ENCODE measurements at regions not wholly inside any gene's neighbourhood (a gene's known extent, or its start where the extent isn't known, plus 50 kb on each side); places are given as distances from the start of the nearest gene placed in this dataset.

DNA sequence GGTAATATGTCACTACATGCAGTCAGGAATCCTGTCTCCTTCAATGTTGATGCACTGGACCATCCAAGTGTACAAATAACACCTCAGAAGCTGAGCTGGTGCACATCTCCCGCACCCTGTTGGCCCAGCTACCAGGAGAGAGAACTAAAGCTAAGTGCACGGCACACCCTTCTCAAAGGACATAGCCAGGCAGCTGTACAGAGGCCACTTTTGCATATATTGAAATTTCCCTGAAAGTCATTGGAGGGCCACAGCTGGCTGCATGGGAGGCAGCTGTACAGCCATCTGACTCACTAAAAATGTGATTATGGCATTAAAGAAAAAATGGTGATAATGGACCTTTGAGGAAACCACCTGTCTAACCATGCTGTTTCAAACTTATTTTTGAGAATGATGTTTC lies 441.7 kb downstream of the CBLN2 start:
- Mint-ChIP-seq H3K27ac (no peak overlapping the region), H3K4me3 (no peak overlapping the region), H3K36me3 (ENCODE audit: low read depth) (no peaks in the 10 kb centered on the region), H3K27me3 (ENCODE audit: low read depth) (no peaks in the 10 kb centered on the region), H3K9me3 (no peaks in the 10 kb centered on the region), H3K4me1 (ENCODE audit: low read depth) (no peaks in the 10 kb centered on the region)
- no peak for DNase-seq
- intact Hi-C loops (cut with micrococcal nuclease), result no loop called here
- CTCF ChIA-PET, result no interaction called here

DNA sequence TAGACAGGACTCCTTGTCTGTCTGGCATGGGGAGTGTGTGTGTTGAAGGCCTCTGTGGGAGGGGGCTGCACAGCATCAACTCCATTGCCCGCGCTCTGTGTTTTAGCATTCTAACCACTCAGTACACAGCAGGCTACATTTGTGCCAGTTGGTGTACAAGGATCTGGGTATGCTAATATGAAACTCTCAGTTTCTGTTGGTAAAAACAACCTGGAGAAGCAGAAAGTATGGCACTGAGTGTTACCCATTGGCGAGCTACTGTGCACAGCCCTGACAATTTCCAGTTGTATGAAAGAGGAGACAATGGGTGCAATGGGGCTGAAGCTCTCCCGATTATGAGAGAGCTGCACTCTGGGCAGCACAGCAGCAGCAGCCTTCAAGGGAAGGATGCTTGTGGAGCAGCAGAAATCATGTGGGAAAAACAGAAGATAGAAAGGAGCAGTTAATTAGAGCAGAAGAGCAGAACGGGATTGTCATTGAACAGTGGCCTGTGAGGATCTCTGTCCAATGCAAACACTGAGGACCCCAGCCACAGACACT lies 443.6 kb downstream of the CBLN2 start:
- Mint-ChIP-seq H3K4me1 (ENCODE audit: low read depth) (no peaks in the 10 kb centered on the region), H3K4me3 (no peak overlapping the region), H3K36me3 (ENCODE audit: low read depth) (no peaks in the 10 kb centered on the region), H3K27me3 (ENCODE audit: low read depth) (no peaks in the 10 kb centered on the region), H3K9me3 (no peaks in the 10 kb centered on the region), H3K27ac (no peak overlapping the region)
- intact Hi-C loops (cut with micrococcal nuclease), result no loop called here
- no peak for DNase-seq
- CTCF ChIA-PET, result no interaction called here

DNA sequence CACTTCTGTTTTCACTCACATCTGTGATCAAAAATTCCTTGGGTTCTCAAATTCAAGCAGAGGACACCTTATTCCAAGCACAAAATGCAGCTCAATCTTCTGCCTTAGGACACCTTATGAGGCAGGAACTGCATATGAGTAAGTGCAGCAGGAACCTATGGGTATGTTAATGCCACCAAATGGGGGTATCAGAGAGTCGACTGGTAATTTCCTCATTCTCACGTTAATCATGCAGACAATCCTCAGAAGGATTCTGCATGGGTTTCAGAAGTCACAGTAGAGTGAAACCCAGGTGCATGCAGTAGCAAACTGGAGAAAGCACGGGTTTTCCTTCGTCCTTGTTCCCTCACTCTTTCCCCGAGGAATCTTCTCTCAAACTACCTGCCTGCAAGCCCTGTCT lies 452.8 kb downstream of the CBLN2 start:
- H3K9me3 Mint-ChIP-seq, result peaks cover 1% of the 10 kb centered on the region
- no peak for DNase-seq
- CTCF ChIA-PET, result no interaction called here
- intact Hi-C loops (cut with micrococcal nuclease), result no loop called here
- no peak overlapping the region for H3K27ac Mint-ChIP-seq
- H3K36me3 Mint-ChIP-seq (ENCODE audit: low read depth), result no peaks in the 10 kb centered on the region
- no peak overlapping the region for H3K4me3 Mint-ChIP-seq
- peaks cover 2% of the 10 kb centered on the region for H3K27me3 Mint-ChIP-seq (ENCODE audit: low read depth)
- peaks cover 2% of the 10 kb centered on the region for H3K4me1 Mint-ChIP-seq (ENCODE audit: low read depth)

DNA sequence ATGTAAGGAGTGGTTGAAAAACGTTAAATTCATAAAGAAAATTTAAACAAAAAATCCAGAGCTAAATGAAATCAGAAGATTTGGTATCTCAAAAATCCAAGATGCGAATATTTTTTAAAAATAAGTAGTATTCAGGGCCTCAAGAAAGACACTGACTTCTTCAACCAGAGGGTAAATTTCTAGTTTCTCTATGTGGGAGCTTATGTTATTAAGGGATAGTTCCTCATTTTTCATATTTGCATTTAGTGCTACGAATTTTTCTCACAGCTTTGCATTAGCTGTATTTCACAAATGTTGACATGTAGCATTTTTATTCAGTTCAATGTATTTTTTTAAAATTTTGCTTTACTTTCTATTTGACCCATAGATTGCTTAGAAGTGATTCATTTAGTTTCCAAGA lies 454.7 kb downstream of the CBLN2 start:
- H3K36me3 Mint-ChIP-seq (ENCODE audit: low read depth), result no peaks in the 10 kb centered on the region
- no peak overlapping the region for H3K27ac Mint-ChIP-seq
- peaks cover 2% of the 10 kb centered on the region for H3K4me1 Mint-ChIP-seq (ENCODE audit: low read depth)
- peaks cover 2% of the 10 kb centered on the region for H3K27me3 Mint-ChIP-seq (ENCODE audit: low read depth)
- CTCF ChIA-PET, result interaction anchor here (0.5 kb wide), 1 partner anchor 455 kb away, joined by 3 read pairs; the partner anchor contains the start of gene CBLN2
- DNase-seq, result no peak
- intact Hi-C loops (cut with micrococcal nuclease), result loop anchor here (5.0 to 10.0 kb wide), 3 partner anchors 695 to 1307 kb away; no protein-coding TSS in a partner anchor
- no peaks in the 10 kb centered on the region for H3K9me3 Mint-ChIP-seq
- no peak overlapping the region for H3K4me3 Mint-ChIP-seq

DNA sequence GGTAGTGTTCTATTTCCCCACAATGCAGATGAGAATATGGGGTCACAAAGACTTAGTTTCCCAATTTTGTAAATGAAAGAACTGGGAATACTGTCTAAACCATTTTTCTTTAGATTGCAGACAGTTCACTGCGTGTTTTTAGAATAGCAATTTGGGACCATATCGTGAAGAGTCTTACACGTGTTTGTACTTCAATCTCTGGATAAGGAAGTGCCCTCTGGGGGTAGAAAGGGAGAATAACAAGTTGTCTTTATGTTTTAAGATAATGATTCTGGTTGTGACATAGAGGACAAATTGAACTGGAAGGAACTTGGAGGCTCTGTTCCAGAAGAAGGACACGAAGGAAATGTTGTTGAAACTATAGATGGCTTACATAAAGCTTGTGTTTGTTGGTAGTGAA lies 457.7 kb downstream of the CBLN2 start:
- CTCF ChIA-PET, result interaction anchor here (0.5 to 0.6 kb wide), 2 partner anchors 13 to 435 kb away, joined by 3 read pairs; no protein-coding TSS in a partner anchor
- Mint-ChIP-seq H3K27me3 (ENCODE audit: low read depth) (peaks cover 4% of the 10 kb centered on the region), H3K36me3 (ENCODE audit: low read depth) (no peaks in the 10 kb centered on the region), H3K9me3 (no peaks in the 10 kb centered on the region), H3K4me1 (ENCODE audit: low read depth) (peaks cover 2% of the 10 kb centered on the region), H3K27ac (no peak overlapping the region), H3K4me3 (no peak overlapping the region)
- DNase-seq, result no peak
- intact Hi-C loops (cut with micrococcal nuclease), result loop anchor here (1.0 to 10.0 kb wide), 4 partner anchors 692 to 1596 kb away; no protein-coding TSS in a partner anchor

DNA sequence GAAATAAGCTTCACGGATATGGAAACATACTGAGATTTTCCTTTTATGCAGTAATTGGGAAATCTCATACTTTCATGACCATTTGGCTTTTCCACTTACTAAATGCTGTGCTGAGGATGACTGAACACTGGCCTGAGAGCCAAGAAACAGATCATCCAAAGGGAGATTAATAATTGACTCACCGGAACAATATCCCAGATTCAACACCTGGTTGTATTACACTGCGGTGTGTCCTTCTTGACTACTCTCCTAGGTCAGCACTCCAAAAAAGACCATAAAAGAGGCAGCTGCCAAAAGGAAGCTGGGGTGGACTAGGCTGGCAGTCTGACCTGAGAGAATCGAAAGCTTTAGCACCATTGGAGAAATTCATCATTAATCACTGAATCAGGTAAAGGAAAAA lies 469.1 kb downstream of the CBLN2 start:
- Mint-ChIP-seq H3K27me3 (ENCODE audit: low read depth) (no peaks in the 10 kb centered on the region), H3K4me3 (no peak overlapping the region), H3K4me1 (ENCODE audit: low read depth) (no peaks in the 10 kb centered on the region), H3K36me3 (ENCODE audit: low read depth) (no peaks in the 10 kb centered on the region), H3K9me3 (no peaks in the 10 kb centered on the region), H3K27ac (no peak overlapping the region)
- DNase-seq, result no peak
- intact Hi-C loops (cut with micrococcal nuclease), result no loop called here
- CTCF ChIA-PET, result no interaction called here

DNA sequence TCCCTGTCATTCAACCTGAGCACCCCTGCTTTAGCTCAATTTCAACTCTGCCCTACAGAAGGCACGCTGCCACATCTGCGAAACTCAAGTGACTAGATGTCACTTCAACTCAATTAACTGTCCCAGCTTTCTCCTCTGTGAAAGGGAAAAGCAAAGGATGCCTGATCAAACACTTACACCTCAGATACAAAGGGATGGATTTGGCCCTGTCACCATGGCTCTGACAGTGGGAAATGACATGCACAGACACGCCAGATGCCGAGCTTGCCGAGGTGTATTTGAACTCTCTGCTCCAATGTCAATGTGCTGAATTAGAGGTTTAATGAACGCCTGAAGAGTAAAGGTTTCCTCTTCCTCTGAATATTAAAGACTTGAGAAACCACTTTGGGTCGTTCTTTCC lies 481.1 kb downstream of the CBLN2 start:
- no peaks in the 10 kb centered on the region for H3K4me1 Mint-ChIP-seq (ENCODE audit: low read depth)
- H3K36me3 Mint-ChIP-seq (ENCODE audit: low read depth), result no peaks in the 10 kb centered on the region
- no peak overlapping the region for H3K4me3 Mint-ChIP-seq
- intact Hi-C loops (cut with micrococcal nuclease), result no loop called here
- DNase-seq, result no peak
- H3K9me3 Mint-ChIP-seq, result peaks cover under 1% of the 10 kb centered on the region
- no peaks in the 10 kb centered on the region for H3K27me3 Mint-ChIP-seq (ENCODE audit: low read depth)
- CTCF ChIA-PET, result no interaction called here
- H3K27ac Mint-ChIP-seq, result no peak overlapping the region

DNA sequence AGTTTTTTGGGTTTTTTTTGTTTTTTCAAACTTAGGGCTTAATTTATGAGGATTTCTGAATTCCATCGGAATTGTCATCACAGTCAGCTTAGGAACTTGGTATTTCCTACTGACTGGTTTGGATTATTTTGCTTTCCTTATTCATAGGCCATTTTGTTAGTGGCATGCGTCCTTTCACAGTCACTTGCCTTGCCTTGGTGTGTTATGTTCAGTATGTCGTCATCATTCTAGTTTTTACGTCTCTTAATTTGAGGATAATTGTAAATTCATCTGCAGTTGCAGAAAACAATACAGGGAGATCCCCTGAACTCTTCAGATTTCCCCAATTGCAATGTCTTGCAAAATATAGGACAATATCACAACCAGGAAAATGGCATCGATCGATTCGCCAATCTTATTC lies 485.3 kb downstream of the CBLN2 start:
- no peaks in the 10 kb centered on the region for H3K27me3 Mint-ChIP-seq (ENCODE audit: low read depth)

DNA sequence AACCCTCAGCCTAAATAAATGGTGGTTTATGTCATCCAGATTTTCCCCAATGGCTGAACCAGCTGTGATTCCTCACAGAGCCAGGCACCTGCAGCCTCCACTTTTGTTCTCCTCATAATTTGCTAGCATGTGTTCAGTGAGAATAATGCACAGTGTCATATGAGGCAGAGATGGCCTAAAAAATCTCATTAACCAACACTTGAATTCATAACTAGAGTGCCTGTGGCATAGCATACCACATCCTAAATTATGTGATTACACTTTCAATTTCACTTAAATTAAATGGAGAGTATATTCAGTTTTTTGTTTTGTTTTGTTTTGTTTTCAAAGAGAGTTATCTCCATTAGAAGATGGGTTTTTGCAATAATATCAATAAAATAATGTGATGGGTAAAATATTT lies 488.0 kb downstream of the CBLN2 start:
- Mint-ChIP-seq H3K27me3 (ENCODE audit: low read depth) (no peaks in the 10 kb centered on the region), H3K27ac (no peak overlapping the region), H3K4me1 (ENCODE audit: low read depth) (no peaks in the 10 kb centered on the region), H3K9me3 (peaks cover 1% of the 10 kb centered on the region), H3K36me3 (ENCODE audit: low read depth) (no peaks in the 10 kb centered on the region), H3K4me3 (no peak overlapping the region)
- DNase-seq, result no peak
- intact Hi-C loops (cut with micrococcal nuclease), result no loop called here
- CTCF ChIA-PET, result interaction anchor here (0.7 kb wide), 1 partner anchor 21 kb away, joined by 3 read pairs; no protein-coding TSS in a partner anchor

More for the DNA sequence above, 485.3 kb downstream of the CBLN2 start:
- intact Hi-C loops (cut with micrococcal nuclease), result no loop called here
- DNase-seq, result no peak
- Mint-ChIP-seq H3K4me3 (no peak overlapping the region), H3K27ac (no peak overlapping the region), H3K36me3 (ENCODE audit: low read depth) (no peaks in the 10 kb centered on the region), H3K9me3 (peaks cover under 1% of the 10 kb centered on the region), H3K4me1 (ENCODE audit: low read depth) (no peaks in the 10 kb centered on the region)
- CTCF ChIA-PET, result no interaction called here

DNA sequence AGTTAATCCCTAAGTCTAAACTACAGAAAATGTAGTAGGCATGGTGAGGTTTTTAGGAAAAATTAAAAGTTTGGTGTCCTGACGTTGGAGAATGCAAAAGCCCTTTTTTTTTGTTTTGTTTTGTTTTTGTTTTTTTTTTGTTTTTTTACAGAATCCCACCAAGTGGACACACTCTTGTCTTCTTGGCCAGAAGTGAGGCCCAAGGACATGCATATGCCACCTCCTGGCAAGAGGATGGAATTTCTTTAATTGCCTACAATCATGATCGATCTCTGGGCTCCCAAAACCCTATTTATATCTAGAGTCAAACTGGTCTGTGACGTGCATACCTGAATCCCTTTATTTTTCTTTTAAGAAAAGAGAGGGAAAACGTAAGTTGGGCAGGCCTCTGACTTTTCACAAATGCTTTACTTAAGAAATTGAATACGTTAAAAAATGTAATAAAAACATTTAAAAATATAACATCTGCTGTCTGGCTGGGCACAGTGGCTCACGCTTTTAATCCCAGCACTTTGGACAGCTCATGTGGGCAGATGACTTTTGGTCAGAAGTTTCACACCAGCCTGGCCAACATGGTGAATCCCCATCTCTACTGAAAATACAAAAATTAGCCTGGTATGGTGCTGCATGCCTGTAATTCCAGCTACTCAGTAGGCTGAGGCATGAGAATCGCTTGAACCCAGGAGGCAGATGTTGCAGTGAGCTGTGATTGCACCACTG lies 502.7 kb downstream of the CBLN2 start:
- CTCF ChIA-PET, result no interaction called here
- no peaks in the 10 kb centered on the region for H3K4me1 Mint-ChIP-seq (ENCODE audit: low read depth)
- H3K4me3 Mint-ChIP-seq, result no peak overlapping the region
- H3K36me3 Mint-ChIP-seq (ENCODE audit: low read depth), result no peaks in the 10 kb centered on the region
- DNase-seq, result no peak
- H3K27me3 Mint-ChIP-seq (ENCODE audit: low read depth), result no peaks in the 10 kb centered on the region
- intact Hi-C loops (cut with micrococcal nuclease), result no loop called here
- H3K27ac Mint-ChIP-seq, result no peak overlapping the region
- H3K9me3 Mint-ChIP-seq, result no peaks in the 10 kb centered on the region

DNA sequence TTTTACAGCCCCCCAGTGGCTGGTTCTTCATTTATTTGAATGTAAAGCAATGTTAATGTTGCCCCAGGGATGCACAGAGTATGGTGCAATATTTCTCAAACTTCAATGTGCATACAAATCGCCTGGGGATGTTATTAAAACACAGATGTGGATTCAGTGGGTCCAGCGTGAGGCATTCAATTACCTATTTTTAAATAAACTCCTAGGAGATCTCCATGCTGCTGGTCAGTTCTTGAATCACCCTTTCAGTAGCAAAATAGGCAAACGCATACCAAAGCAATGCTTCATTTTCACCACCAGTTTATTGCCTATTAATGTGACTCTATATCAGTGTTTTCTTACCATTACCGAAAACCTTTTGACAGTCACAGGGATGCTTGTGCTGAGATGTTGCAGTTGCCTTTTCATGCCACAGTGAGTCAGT lies 530.7 kb downstream of the CBLN2 start:
- no peak for DNase-seq
- Mint-ChIP-seq H3K27ac (no peak overlapping the region), H3K4me1 (ENCODE audit: low read depth) (no peaks in the 10 kb centered on the region), H3K4me3 (no peak overlapping the region), H3K9me3 (peaks cover 4% of the 10 kb centered on the region), H3K36me3 (ENCODE audit: low read depth) (no peaks in the 10 kb centered on the region), H3K27me3 (ENCODE audit: low read depth) (no peaks in the 10 kb centered on the region)
- CTCF ChIA-PET, result no interaction called here
- intact Hi-C loops (cut with micrococcal nuclease), result no loop called here

DNA sequence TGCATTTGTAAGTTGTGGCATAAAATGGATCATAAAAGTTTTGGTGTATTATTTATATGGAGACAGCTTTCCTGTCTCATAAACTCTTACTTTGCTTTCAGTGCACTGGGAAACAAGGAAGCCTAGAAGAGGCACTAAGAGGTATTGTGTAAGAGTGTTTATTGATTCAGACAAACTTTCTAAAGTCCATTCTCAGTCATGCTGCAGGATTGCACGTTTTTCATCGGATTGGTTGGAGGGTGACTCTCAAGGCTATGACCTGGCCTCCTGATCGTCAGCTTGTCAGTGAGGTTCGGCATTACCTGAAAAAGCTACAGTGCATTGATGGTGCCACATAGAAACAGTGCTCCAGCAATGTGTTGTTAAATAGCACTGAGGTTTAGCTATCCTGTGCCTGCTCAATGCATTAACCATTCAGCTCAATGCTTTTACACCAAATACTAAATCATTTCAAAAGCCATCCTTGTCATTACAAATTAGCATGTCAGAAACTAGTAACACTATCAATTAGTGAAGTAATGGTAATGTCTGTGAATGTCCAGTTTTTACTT lies 545.5 kb downstream of the CBLN2 start:
- Mint-ChIP-seq H3K36me3 (ENCODE audit: low read depth) (no peaks in the 10 kb centered on the region), H3K27ac (no peak overlapping the region), H3K4me1 (ENCODE audit: low read depth) (no peaks in the 10 kb centered on the region), H3K9me3 (peaks cover 4% of the 10 kb centered on the region), H3K4me3 (no peak overlapping the region), H3K27me3 (ENCODE audit: low read depth) (no peaks in the 10 kb centered on the region)
- intact Hi-C loops (cut with micrococcal nuclease), result no loop called here
- CTCF ChIA-PET, result no interaction called here
- DNase-seq, result no peak

DNA sequence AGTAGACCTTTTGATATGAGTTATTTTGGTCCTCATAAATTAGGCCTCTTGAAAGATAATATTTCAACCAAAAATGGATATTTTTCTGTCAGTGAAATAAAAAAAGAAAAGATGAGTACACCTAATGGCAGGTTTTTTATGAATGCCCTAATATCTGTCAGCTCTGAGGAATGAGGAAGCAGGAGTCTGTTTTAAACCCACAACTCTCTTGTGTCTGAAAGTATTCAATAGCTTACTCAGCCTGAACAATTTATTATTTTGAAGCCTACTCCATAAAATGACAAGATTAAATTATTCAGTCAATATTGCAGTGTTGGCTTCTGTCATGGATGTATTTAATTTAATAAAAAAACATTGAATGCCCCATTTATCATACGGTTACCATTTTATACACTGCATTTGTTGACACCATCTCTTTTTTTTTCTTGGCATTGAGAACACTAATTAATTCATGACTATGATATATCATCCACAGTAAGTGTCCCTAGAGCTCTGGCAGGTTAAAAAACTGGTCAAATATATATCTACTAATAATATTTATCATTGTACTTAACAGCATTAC lies 548.2 kb downstream of the CBLN2 start:
- no peak overlapping the region for H3K4me3 Mint-ChIP-seq
- no peaks in the 10 kb centered on the region for H3K4me1 Mint-ChIP-seq (ENCODE audit: low read depth)
- no peaks in the 10 kb centered on the region for H3K36me3 Mint-ChIP-seq (ENCODE audit: low read depth)
- CTCF ChIA-PET, result no interaction called here
- peaks cover 3% of the 10 kb centered on the region for H3K9me3 Mint-ChIP-seq
- no peak overlapping the region for H3K27ac Mint-ChIP-seq
- intact Hi-C loops (cut with micrococcal nuclease), result no loop called here
- DNase-seq, result no peak
- no peaks in the 10 kb centered on the region for H3K27me3 Mint-ChIP-seq (ENCODE audit: low read depth)

Data from activated naive CD4-positive, alpha-beta T cell treated with anti-CD3 and anti-CD28 coated beads for 36 hours (primary cell).